ENCODE measurements at regions not wholly inside any gene's neighbourhood (a gene's known extent, or its start where the extent isn't known, plus 50 kb on each side); places are given as distances from the start of the nearest gene placed in this dataset.

- no peak for ATAC-seq
- WGBS, 4 donors, result 0% methylated on average over 1 of the region's 1 CpG
- intact Hi-C loops (cut with DNase I), result no loop called here
These were observed 213.8 kb downstream of the SI start for GRCh38 chr3:164864454-164864853.

GRCh38 chr3:164852866-164853265 lies 225.4 kb downstream of the SI start:
- no peaks in the 10 kb centered on the region for H3K36me3 ChIP-seq
- ATAC-seq (no peak), DNase-seq (no peak)
- TF ChIP-seq POLR2A (IDR thresholded peaks at IDR 0.05) (no peak), CTCF (IDR thresholded peaks at IDR 0.05) (no peak)
- H3K4me3 ChIP-seq, result no peak overlapping the region
- no peaks in the 10 kb centered on the region for H3K9me3 ChIP-seq
- no peak overlapping the region for H3K27ac ChIP-seq
- intact Hi-C loops (cut with DNase I), result no loop called here
- no peaks in the 10 kb centered on the region for H3K4me1 ChIP-seq
- H3K27me3 ChIP-seq, result no peaks in the 10 kb centered on the region
- WGBS, 4 donors, result 25 to 42% (median 35%) methylated on average over 1 of the region's 1 CpG

More at GRCh38 chr3:164864454-164864853, 213.8 kb downstream of the SI start:
- Histone ChIP-seq H3K4me3 (no peak overlapping the region), H3K4me1 (no peaks in the 10 kb centered on the region), H3K36me3 (no peaks in the 10 kb centered on the region), H3K27ac (no peak overlapping the region), H3K27me3 (no peaks in the 10 kb centered on the region), H3K9me3 (peaks cover 0 to 6% (median 0%) of the 10 kb centered on the region in 12 donors)
- TF ChIP-seq POLR2A (IDR thresholded peaks at IDR 0.05), result no peak
- no peak for TF ChIP-seq CTCF (IDR thresholded peaks at IDR 0.05)
- DNase-seq, result no peak

GRCh38 chr3:164851905-164852304 lies 226.4 kb downstream of the SI start:
- WGBS, 4 donors, result 81 to 92% (median 88%) methylated on average over 1 of the region's 1 CpG
- ATAC-seq, result no peak
- intact Hi-C loops (cut with DNase I), result no loop called here
- TF ChIP-seq POLR2A (IDR thresholded peaks at IDR 0.05) (no peak), CTCF (IDR thresholded peaks at IDR 0.05) (no peak)
- DNase-seq, result no peak
- Histone ChIP-seq H3K27ac (no peak overlapping the region), H3K4me3 (no peak overlapping the region), H3K9me3 (no peaks in the 10 kb centered on the region), H3K27me3 (no peaks in the 10 kb centered on the region), H3K4me1 (no peaks in the 10 kb centered on the region), H3K36me3 (no peaks in the 10 kb centered on the region)

GRCh38 chr3:164851204-164851603 lies 227.1 kb downstream of the SI start:
- WGBS, 4 donors, result 67 to 83% (median 78%) methylated on average over 3 of the region's 3 CpGs

More at GRCh38 chr3:164851204-164851603, 227.1 kb downstream of the SI start:
- no peaks in the 10 kb centered on the region for H3K27me3 ChIP-seq
- H3K36me3 ChIP-seq, result no peaks in the 10 kb centered on the region
- TF ChIP-seq POLR2A (IDR thresholded peaks at IDR 0.05) (no peak), CTCF (IDR thresholded peaks at IDR 0.05) (no peak)
- H3K4me1 ChIP-seq, result no peaks in the 10 kb centered on the region
- no peak overlapping the region for H3K27ac ChIP-seq
- H3K4me3 ChIP-seq, result no peak overlapping the region
- DNase-seq, result no peak
- intact Hi-C loops (cut with DNase I), result no loop called here
- no peaks in the 10 kb centered on the region for H3K9me3 ChIP-seq
- ATAC-seq, result no peak

Data from heart left ventricle (tissue), 16 donors.